G401 (cell line): ENCODE measurements at regions not wholly inside any gene's neighbourhood (a gene's known extent, or its start where the extent isn't known, plus 50 kb on each side); places are given as distances from the start of the nearest gene placed in this dataset.

Source experiments
- DNase-seq: peaks from one replicate; pipeline ENCODE4 v3.0.0-alpha.2; 2015; ENCODE audit warnings: low spot score
- in situ Hi-C: cut with HindIII; loops from 2 replicates; pipeline ENCODE4 v1.10.0; 2016; ENCODE audit warnings: low sequenced_read_pairs, mixed read lengths

DNA sequence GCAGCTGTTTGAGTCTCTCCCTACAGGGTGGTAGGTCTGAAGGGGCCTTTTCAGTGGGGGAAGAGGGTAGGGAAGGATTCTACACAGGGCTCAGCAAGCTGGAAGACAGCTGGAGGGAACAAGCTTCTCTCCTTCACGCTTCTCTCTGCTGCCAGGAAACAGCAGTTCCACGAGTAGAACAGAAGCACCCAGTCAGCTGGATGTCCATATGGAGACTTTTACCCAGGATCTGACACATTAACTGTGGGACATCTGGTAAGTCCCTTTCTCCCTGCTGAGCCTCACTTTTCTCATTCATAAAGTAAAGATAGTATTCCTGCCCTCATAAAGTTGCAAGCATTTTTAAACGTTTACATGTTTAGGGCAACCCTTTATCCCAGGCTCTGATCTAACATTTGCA is 280.3 kb downstream of the OMA1 start:
- in situ Hi-C loops = no loop called here

GRCh38 chr1:58264462-58264861 is 282.1 kb downstream of the OMA1 start:
- in situ Hi-C loops = no loop called here
- DNase-seq = no peak

More for the DNA sequence above, 280.3 kb downstream of the OMA1 start:
- DNase-seq = no peak

- no peak for DNase-seq
- in situ Hi-C loops = no loop called here
Observed at GRCh38 chr1:58262702-58263101, 283.8 kb downstream of the OMA1 start.

DNA sequence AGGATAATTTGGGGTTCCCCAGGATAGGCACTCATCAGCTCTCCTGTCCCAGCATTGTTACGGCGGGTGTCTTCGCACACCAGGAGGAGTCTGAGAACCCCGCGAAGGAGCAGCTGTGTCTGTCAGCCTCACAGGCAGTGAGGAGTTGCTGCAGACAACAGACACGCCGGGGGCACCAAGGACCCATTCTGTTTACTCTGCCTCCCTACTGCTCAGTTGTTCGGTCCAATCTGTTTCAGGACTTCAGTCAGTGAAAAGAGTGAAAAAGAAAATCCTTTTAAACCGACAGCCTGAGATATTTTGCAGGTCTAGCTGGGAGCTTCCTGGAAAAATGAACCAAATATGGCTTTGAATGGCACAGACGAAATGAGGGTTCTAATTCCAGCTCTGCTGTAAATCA is 288.4 kb downstream of the OMA1 start:
- DNase-seq = peak; percentile 24
- in situ Hi-C loops = no loop called here

DNA sequence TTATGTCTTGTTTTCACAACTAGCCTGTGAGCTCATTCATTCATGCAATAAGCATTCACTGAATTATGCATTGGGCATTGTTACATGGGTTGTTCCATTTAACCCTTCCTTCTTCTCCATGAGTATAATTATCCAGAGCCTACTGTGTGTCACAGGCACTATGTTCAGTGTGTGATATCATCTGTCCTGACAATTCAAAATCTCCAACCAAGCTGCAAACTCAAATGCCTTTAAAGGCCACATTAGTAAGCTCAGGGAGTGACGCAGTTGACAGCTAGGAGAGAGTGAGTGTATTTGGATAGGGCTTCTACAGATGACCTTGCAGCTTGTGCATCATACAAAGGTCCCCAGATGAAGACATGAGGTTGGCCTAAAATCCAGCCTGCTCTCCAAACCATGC is 289.5 kb downstream of the OMA1 start:
- in situ Hi-C loops = no loop called here
- DNase-seq = no peak

DNA sequence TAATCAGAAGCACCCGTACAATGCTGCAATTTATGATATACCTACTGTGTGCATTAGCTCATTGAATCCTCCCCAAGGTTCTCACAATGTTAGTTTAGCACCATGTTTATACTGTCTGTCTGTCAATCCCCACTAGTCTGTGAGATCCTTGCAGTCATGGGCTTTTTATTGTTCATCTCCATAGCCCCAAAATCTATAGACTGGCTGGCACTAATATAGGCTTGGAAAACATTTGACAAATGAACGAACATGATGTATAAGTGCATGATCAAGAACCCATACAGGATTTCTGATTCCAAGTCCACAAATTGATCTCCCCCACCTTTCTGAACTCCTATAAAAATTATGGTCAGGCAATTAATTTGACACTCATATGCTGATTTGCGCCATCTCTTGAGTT is 290.0 kb downstream of the OMA1 start:
- DNase-seq = no peak
- in situ Hi-C loops = no loop called here

- in situ Hi-C loops = no loop called here
Observed at GRCh38 chr1:58256041-58256440, 290.5 kb downstream of the OMA1 start.

GRCh38 chr1:58255192-58255591 is 291.3 kb downstream of the OMA1 start:
- no peak for DNase-seq
- in situ Hi-C loops = no loop called here

More at GRCh38 chr1:58256041-58256440, 290.5 kb downstream of the OMA1 start:
- no peak for DNase-seq

- in situ Hi-C loops = no loop called here
- DNase-seq = no peak
Observed at GRCh38 chr1:58251430-58252073, 295.0 kb downstream of the OMA1 start.

DNA sequence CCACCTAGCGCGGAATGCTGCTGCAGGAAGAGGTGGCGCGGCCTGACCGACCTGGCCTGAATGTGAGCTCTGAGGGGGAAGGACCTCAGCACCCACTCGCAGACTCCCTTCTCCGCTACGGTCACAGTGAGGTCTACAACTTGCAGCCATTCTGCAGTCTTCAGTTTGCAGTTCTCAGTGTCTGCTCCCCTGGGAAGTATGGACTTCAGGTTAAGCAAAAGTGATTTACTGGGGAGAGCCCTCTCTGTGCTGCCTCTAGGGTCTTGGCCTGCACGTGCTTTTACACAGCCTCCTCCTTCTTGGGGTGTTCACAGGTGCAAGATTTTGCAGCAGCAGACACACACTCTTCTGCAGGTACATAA is 296.0 kb downstream of the OMA1 start:
- in situ Hi-C loops = no loop called here
- no peak for DNase-seq

- peak; percentile 55 for DNase-seq
Observed at GRCh38 chr1:58249737-58250586, 296.6 kb downstream of the OMA1 start.

DNA sequence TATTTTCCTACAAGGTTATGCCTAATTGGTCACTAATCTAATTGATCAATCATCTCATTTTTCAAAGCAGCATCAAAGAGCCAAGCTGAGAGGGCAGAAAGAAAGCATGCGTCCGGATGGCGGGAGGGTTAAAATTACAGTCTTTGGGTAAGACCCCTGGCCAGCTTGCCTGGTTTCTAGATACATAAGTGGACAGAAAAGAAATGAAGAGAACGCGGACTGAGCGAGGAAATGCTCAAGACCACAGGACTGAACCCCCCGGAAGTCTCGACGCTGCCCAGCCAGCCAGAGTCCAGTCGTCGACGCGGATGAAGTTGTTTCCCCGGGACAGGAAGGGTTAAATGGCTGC is 297.2 kb downstream of the OMA1 start:
- DNase-seq = no peak
- in situ Hi-C loops = no loop called here

More at GRCh38 chr1:58249737-58250586, 296.6 kb downstream of the OMA1 start:
- in situ Hi-C loops = no loop called here

GRCh38 chr1:58248791-58249190 is 297.7 kb downstream of the OMA1 start:
- in situ Hi-C loops = no loop called here
- DNase-seq = no peak

GRCh38 chr1:58248072-58248471 is 298.5 kb downstream of the OMA1 start:
- in situ Hi-C loops = no loop called here
- DNase-seq = no peak

DNA sequence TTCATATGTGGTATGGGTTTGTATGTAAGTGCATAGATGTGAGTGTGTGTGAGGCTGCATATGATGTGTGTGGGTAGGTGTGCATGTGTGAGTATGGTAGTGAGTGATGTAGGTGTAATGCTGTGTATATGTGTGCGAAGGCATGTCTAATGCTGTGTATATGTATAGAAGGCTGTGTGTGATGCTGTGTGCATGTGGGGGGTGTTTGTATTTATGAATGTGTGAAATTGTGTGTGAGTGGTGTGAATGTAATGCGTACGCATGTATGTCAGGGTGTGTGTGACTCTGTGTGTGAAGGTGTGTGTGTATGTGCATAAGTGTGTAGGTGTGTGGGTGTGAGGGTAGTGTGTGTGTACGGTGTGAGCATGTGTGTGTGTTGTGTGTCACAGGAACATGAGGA is 300.0 kb downstream of the OMA1 start:
- in situ Hi-C loops = no loop called here
- DNase-seq = no peak

GRCh38 chr1:58244872-58245271 is 301.7 kb downstream of the OMA1 start:
- in situ Hi-C loops = no loop called here
- DNase-seq = no peak

DNA sequence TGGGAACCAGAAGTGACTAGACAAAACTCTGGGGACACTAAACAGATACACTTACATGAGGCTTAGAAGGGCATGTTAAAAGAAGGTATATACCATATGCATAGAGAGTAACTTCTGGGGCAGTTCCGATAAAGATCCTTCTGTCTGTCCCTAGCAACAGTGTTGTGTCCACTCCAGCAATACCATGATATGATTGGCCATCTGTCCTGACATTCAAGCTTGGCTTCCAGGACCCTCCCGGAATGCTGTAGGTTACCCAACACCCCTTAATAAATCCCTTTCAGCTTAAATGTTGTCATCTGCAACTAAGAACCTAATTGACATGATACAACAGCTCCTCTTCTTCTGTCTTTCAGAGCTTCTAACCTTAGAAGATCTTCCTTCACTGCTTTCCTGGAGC is 307.7 kb downstream of the OMA1 start:
- in situ Hi-C loops = no loop called here
- no peak for DNase-seq

DNA sequence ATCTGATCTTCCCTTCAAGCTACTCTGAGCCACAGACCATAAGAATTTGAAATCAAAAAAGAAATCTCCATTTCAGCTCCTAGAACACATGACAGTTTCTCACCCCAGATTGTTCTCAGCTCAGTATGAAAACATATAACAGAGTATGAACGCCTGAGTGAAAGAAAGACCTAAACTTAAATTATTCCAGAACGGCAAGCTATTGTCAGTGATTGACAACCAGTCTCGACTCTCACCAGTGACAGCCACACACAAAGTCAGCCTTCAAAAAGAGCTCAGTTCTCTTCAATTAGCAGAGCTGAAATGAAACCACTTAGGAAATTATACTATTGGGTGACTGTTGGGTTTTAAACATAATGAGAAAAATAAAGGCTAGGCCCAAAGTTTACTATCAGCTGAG is 312.8 kb downstream of the OMA1 start:
- no peak for DNase-seq
- in situ Hi-C loops = no loop called here

- in situ Hi-C loops = no loop called here
Observed at GRCh38 chr1:58231204-58231603, 315.3 kb downstream of the OMA1 start.

GRCh38 chr1:58227604-58228003 is 318.9 kb downstream of the OMA1 start:
- in situ Hi-C loops = no loop called here
- no peak for DNase-seq

More at GRCh38 chr1:58231204-58231603, 315.3 kb downstream of the OMA1 start:
- no peak for DNase-seq

DNA sequence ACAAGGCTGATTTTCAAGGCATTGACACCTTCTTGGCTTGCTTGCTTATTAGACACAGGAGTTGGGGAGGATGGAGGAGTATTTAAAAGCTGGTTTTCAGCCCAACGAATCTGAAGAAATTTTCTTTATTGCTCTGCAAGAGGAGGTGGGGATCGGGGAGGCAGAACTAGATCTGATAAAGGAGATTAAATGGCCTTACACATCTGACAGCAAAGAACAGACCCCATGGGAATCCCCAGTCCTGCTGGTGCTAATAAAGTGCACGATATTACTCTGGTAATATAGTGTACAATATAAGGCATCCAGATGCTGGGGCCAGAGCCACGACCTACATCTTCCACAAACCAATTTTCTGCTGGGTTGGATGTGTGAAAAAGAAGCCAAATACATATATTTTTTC is 323.0 kb downstream of the OMA1 start:
- no peak for DNase-seq
- in situ Hi-C loops = no loop called here
